KBM-7 (cell line): ENCODE measurements at regions not wholly inside any gene's neighbourhood (a gene's known extent, or its start where the extent isn't known, plus 50 kb on each side); places are given as distances from the start of the nearest gene placed in this dataset.
"Not testable (repeated sequence)": the region's sequence is repeated elsewhere in the genome, so short reads cannot be mapped to it uniquely, and the experiment has no call there.

Experiments used
- DNase-seq: peaks from one replicate; pipeline ENCODE4 v3.0.0-alpha.2; 2015
- in situ Hi-C: fragments of 300-500 bp; cut with MboI; formaldehyde crosslinking; loops from 2 replicates; pipeline ENCODE4 v1.14.3; 2020; ENCODE audit warnings: low sequenced_read_pairs, low pct_unique_long_range_greater_than_20kb, mixed read lengths

GRCh38 chr2:16201848-16202247, 261.5 kb downstream of the MYCN start:
- in situ Hi-C loops: no loop called here
- DNase-seq: no peak

- DNase-seq: no peak
- in situ Hi-C loops: no loop called here
Observed at GRCh38 chr2:16200554-16201193, 260.3 kb downstream of the MYCN start.

GRCh38 chr2:16199882-16200553, 259.7 kb downstream of the MYCN start:
- in situ Hi-C loops: no loop called here
- DNase-seq: no peak

GRCh38 chr2:16199241-16199640, 258.9 kb downstream of the MYCN start:
- DNase-seq, in situ Hi-C loops: not testable (repeated sequence)

GRCh38 chr2:16198166-16198912, 258.0 kb downstream of the MYCN start:
- in situ Hi-C loops: no loop called here
- DNase-seq: no peak

GRCh38 chr2:16197504-16198147, 257.3 kb downstream of the MYCN start:
- DNase-seq: no peak
- in situ Hi-C loops: no loop called here

GRCh38 chr2:16196687-16197503, 256.5 kb downstream of the MYCN start:
- in situ Hi-C loops: no loop called here
- DNase-seq: no peak

GRCh38 chr2:16195681-16196070, 255.3 kb downstream of the MYCN start:
- in situ Hi-C loops: no loop called here
- no peak for DNase-seq

GRCh38 chr2:16194931-16195680, 254.8 kb downstream of the MYCN start:
- no peak for DNase-seq
- in situ Hi-C loops: no loop called here

- in situ Hi-C loops: no loop called here
- DNase-seq: no peak
Observed at GRCh38 chr2:16194530-16194929, 254.2 kb downstream of the MYCN start.

- no peak for DNase-seq
- in situ Hi-C loops: no loop called here
Observed at GRCh38 chr2:16194096-16194390, 253.7 kb downstream of the MYCN start.

GRCh38 chr2:16192416-16193216, 252.3 kb downstream of the MYCN start:
- in situ Hi-C loops: no loop called here
- no peak for DNase-seq

- in situ Hi-C loops: no loop called here
- no peak for DNase-seq
Observed at GRCh38 chr2:16191431-16192200, 251.3 kb downstream of the MYCN start.

GRCh38 chr2:16190446-16191270, 250.3 kb downstream of the MYCN start:
- in situ Hi-C loops: no loop called here
- no peak for DNase-seq

GRCh38 chr2:16189836-16190160, 249.4 kb downstream of the MYCN start:
- no peak for DNase-seq
- in situ Hi-C loops: no loop called here

- no peak for DNase-seq
- in situ Hi-C loops: no loop called here
Observed at GRCh38 chr2:16189029-16189835, 248.9 kb downstream of the MYCN start.
